K562 (cell line): ENCODE measurements at regions not wholly inside any gene's neighbourhood (a gene's known extent, or its start where the extent isn't known, plus 50 kb on each side); places are given as distances from the start of the nearest gene placed in this dataset.

ENCODE experiments used
- ATAC-seq: fragments of 200-7000 bp; cut with Tn5 transposase; 3 replicates; pipeline ENCODE4 v1.9.1; 2020; ENCODE audit warnings: moderate library complexity
- BruUV-seq: library from RNA; stranded (reverse); fragments of 400-500 nt; replicated peaks from 2 replicates; lab custom pipeline; 2021; lab: Mats Ljungman, UMichigan
- CTCF ChIA-PET: fragments of 300-600 bp; formaldehyde crosslinking; extraction: SDS; loops from one replicate; lab custom pipeline; 2021; ENCODE audit warnings: low intra/inter-chr PET ratio; lab: Yijun Ruan, JAX
- POLR2A ChIA-PET: fragments of 300-600, 350-650 bp; sonication (Branson Sonifier 250); formaldehyde crosslinking; extraction: SDS; loops from one replicate; lab custom pipeline; 2021; ENCODE audit warnings: antibody characterized with exemption, inconsistent platforms; lab: Yijun Ruan, JAX
- DNase-seq, 4 experiments: peaks; one replicate each; pipeline versions ENCODE4 v3.0.0 to v3.0.0-alpha.2; 2011 to 2018; ENCODE audit warnings: low spot score in 3 of 4, mixed read lengths in 3 of 4; ENCODE audit errors: extremely low read depth in 1 of 4
- FAIRE-seq: peaks from 2 replicates; lab custom pipeline; 2011; peaks lifted over from hg19 to GRCh38; lab: Jason Lieb, UNC
- H2AFZ ChIP-seq: 2 replicates; pipeline ENCODE4 v1.6.0; 2011; ENCODE audit warnings: low read depth, low read length, control low read depth, inconsistent platforms
- H3K27ac ChIP-seq: fragments of 200-600 bp; 3 replicates; pipeline ENCODE4 v1.8.0; 2011; ENCODE audit warnings: low read depth, mild to moderate bottlenecking, control low read depth, inconsistent platforms, low read length, moderate library complexity, mixed read lengths; ENCODE audit errors: extremely low read depth
- H3K27me3 ChIP-seq, 2 experiments: fragments of 300-600 bp in 1 of 2; 2 replicates in 1 of 2; 3 replicates in 1 of 2; pipeline versions ENCODE4 v1.6.0 to v1.8.0; 2011; ENCODE audit warnings: inconsistent platforms in 2 of 2, low read length in 2 of 2, mild to moderate bottlenecking in 1 of 2, mixed read lengths in 1 of 2, moderate library complexity in 1 of 2; ENCODE audit not compliant: control insufficient read depth in 2 of 2, insufficient read depth in 2 of 2
- H3K36me3 ChIP-seq: fragments of 300-600 bp; 3 replicates; pipeline ENCODE4 v1.8.0; 2011; ENCODE audit warnings: mild to moderate bottlenecking, low read length, inconsistent platforms; ENCODE audit not compliant: control insufficient read depth, insufficient read depth
- H3K4me1 ChIP-seq, 2 experiments: fragments of 200-600 bp in 1 of 2; replicated peaks in 1 of 2; 2 replicates in 1 of 2; 3 replicates in 1 of 2; pipeline versions ENCODE4 v1.5.1 to v1.8.0; 2011; ENCODE audit warnings: inconsistent platforms in 2 of 2, low read length in 2 of 2, mild to moderate bottlenecking in 1 of 2, mixed read lengths in 1 of 2, moderate library complexity in 1 of 2; ENCODE audit not compliant: control insufficient read depth in 2 of 2, insufficient read depth in 2 of 2
- H3K4me2 ChIP-seq: 2 replicates; pipeline ENCODE4 v1.6.1; 2011; ENCODE audit warnings: low read length, control low read depth, inconsistent platforms, mixed read lengths; ENCODE audit not compliant: insufficient read depth
- H3K4me3 ChIP-seq: fragments of 200-600 bp; sonication (generic), shearing (Covaris generic); 2 replicates; pipeline ENCODE4 v1.5.1; 2016; ENCODE audit warnings: control low read depth, inconsistent platforms
- H3K79me2 ChIP-seq: fragments of 200-600 bp; 3 replicates; pipeline ENCODE4 v1.8.0; 2011; ENCODE audit warnings: low read length, inconsistent platforms; ENCODE audit not compliant: control insufficient read depth, insufficient read depth
- H3K9ac ChIP-seq, 2 experiments: 2 replicates each; pipeline versions ENCODE4 v1.6.0 to v1.6.1; 2011; ENCODE audit warnings: low read depth in 2 of 2, low read length in 2 of 2, control low read depth in 1 of 2, inconsistent platforms in 1 of 2, mild to moderate bottlenecking in 1 of 2, mixed read lengths in 1 of 2; ENCODE audit not compliant: insufficient read depth in 1 of 2
- H3K9me1 ChIP-seq: one replicate; pipeline ENCODE4 v1.6.0; 2011; ENCODE audit warnings: inconsistent platforms, mild to moderate bottlenecking, low read length, moderate library complexity; ENCODE audit not compliant: control insufficient read depth, insufficient read depth
- H3K9me3 ChIP-seq: replicated peaks from 2 replicates; pipeline ENCODE4 v1.5.1; 2011; ENCODE audit warnings: low read depth, low read length, inconsistent platforms; ENCODE audit not compliant: control insufficient read depth, insufficient read depth
- H4K20me1 ChIP-seq: replicated peaks from 2 replicates; pipeline ENCODE4 v1.6.1; 2011; ENCODE audit warnings: low read length, inconsistent platforms, mixed read lengths; ENCODE audit not compliant: control insufficient read depth, insufficient read depth
- ARNT ChIP-seq, 2 experiments: fragments of 450-650 bp; IDR thresholded peaks; 2 replicates each; pipeline ENCODE4 v1.6.1; 2016; ENCODE audit warnings: mild to moderate bottlenecking in 1 of 2
- DEAF1 ChIP-seq: fragments of 450-650 bp; formaldehyde crosslinking; IDR thresholded peaks from 2 replicates; pipeline ENCODE4 v1.4.0; 2020; ENCODE audit warnings: mild to moderate bottlenecking, moderate library complexity
- E2F5 ChIP-seq: sonication (generic); formaldehyde crosslinking; IDR thresholded peaks from 2 replicates; pipeline ENCODE4 v1.8.0; 2022; ENCODE audit warnings: mild to moderate bottlenecking, missing genetic modification reagents
- EZH2 ChIP-seq: IDR thresholded peaks from 2 replicates; pipeline ENCODE4 v1.6.1; 2012; ENCODE audit warnings: low read depth, mild to moderate bottlenecking, inconsistent platforms, low read length, borderline replicate concordance
- HLTF ChIP-seq: fragments of 450-650 bp; IDR thresholded peaks from 2 replicates; pipeline ENCODE4 v1.6.1; 2016
- HOMEZ ChIP-seq: fragments of 250-450 bp; sonication (Bioruptor Pico); IDR thresholded peaks from 2 replicates; pipeline ENCODE4 v1.4.0; 2020; ENCODE audit warnings: mild to moderate bottlenecking, moderate library complexity
- NFIC ChIP-seq: fragments of 450-650 bp; IDR thresholded peaks from 2 replicates; pipeline ENCODE4 v1.6.1; 2017; ENCODE audit warnings: mild to moderate bottlenecking, inconsistent platforms
- PYGO2 ChIP-seq: fragments of 450-650 bp; IDR thresholded peaks from 2 replicates; pipeline ENCODE4 v1.6.1; 2016; ENCODE audit warnings: mild to moderate bottlenecking, missing genetic modification characterization, moderate library complexity, missing compliant biosample characterization
- RAD51 ChIP-seq: fragments of 450-650 bp; IDR thresholded peaks from 2 replicates; pipeline ENCODE4 v1.7.1; 2016; ENCODE audit warnings: low read depth, mild to moderate bottlenecking, borderline replicate concordance
- SAFB2 ChIP-seq: fragments of 200-400 bp; formaldehyde crosslinking; IDR thresholded peaks from 2 replicates; pipeline ENCODE4 v1.6.1; 2018; ENCODE audit warnings: borderline replicate concordance, low read length, low read depth, moderate library complexity; ENCODE audit not compliant: severe bottlenecking
- THRB ChIP-seq: fragments of 450-650 bp; formaldehyde crosslinking; conservative IDR thresholded peaks from 2 replicates; pipeline ENCODE4 v1.4.0; 2022; ENCODE audit warnings: mild to moderate bottlenecking, missing genetic modification characterization
- ZBTB49 ChIP-seq: sonication (generic); formaldehyde crosslinking; IDR thresholded peaks from 2 replicates; pipeline ENCODE4 v1.8.0; 2022; ENCODE audit warnings: missing genetic modification reagents, mild to moderate bottlenecking, borderline replicate concordance
- ZNF12 ChIP-seq: sonication (generic); formaldehyde crosslinking; IDR thresholded peaks from 2 replicates; pipeline ENCODE4 v1.4.0; 2020; ENCODE audit warnings: mild to moderate bottlenecking, missing genetic modification reagents
- ZNF584 ChIP-seq: fragments of 200-800 bp; sonication (Bioruptor generic); IDR thresholded peaks from 2 replicates; pipeline ENCODE4 v1.6.1; 2016; ENCODE audit warnings: low read depth, mild to moderate bottlenecking, missing genetic modification characterization, missing compliant biosample characterization
- ZNF589 ChIP-seq: fragments of 200-800 bp; sonication (Bioruptor generic); IDR thresholded peaks from 2 replicates; pipeline ENCODE4 v1.6.1; 2016; ENCODE audit warnings: low read depth, missing genetic modification characterization, missing compliant biosample characterization
- ZSCAN29 ChIP-seq: fragments of 450-650 bp; IDR thresholded peaks from 2 replicates; pipeline ENCODE4 v1.6.1; 2017
- WGBS: fragments of 100-300 bp; shearing (Covaris generic); methylation state at CpG from one replicate; pipeline ENCODE4 v1.1.6; 2016; ENCODE audit warnings: low coverage, mixed read lengths; ENCODE audit not compliant: insufficient coverage; ENCODE audit errors: missing lambda C conversion rate; 5-methylcytosine and 5-hydroxymethylcytosine counted together
- in situ Hi-C: fragments of 300-500 bp; cut with MboI; formaldehyde crosslinking; loops from 4 replicates; pipeline ENCODE4 v1.15.0; 2018; ENCODE audit warnings: inconsistent platforms, mixed read lengths
- intact Hi-C: fragments of 100-400 bp; cut with micrococcal nuclease; formaldehyde crosslinking; loops from 2 replicates; pipeline ENCODE4 v1.14.2; 2022

GRCh38 chr4:32460972-32461371 lies 1740.8 kb downstream of the PCDH7 start:
- 0% methylated on average over 1 of the region's 1 CpG for WGBS
- Histone ChIP-seq H3K36me3 (no peaks in the 10 kb centered on the region), H3K27me3 (no peaks in the 10 kb centered on the region), H3K27ac (no peak overlapping the region), H3K9ac (no peak overlapping the region), H3K4me3 (no peak overlapping the region), H3K9me1 (no peaks in the 10 kb centered on the region), H4K20me1 (no peaks in the 10 kb centered on the region), H3K4me2 (no peak overlapping the region), H2AFZ (no peak overlapping the region), H3K4me1 (no peaks in the 10 kb centered on the region), H3K9me3 (no peaks in the 10 kb centered on the region), H3K79me2 (no peaks in the 10 kb centered on the region)
- ChIA-PET CTCF (no interaction called here), POLR2A (no interaction called here)
- intact Hi-C loops (no loop called here), in situ Hi-C loops (no loop called here)
- no TSS peak for BruUV-seq
- FAIRE-seq (no peak), DNase-seq (no peak), ATAC-seq (no peak)
- no peak for TF ChIP-seq ZNF584 (CRISPR knock-in tag)
- TF ChIP-seq NFIC: no peak
- TF ChIP-seq THRB: no peak
- TF ChIP-seq PYGO2 (tag): no peak
- no peak for TF ChIP-seq ZNF589
- TF ChIP-seq HLTF: no peak
- TF ChIP-seq ARNT (IDR thresholded peaks at IDR 0.05): no peak
- no peak for TF ChIP-seq EZH2
- TF ChIP-seq DEAF1: no peak
- TF ChIP-seq ZBTB49: no peak
- no peak for TF ChIP-seq ZNF12
- TF ChIP-seq E2F5 (CRISPR knock-in tag): no peak
- TF ChIP-seq RAD51: no peak
- TF ChIP-seq ZSCAN29: no peak
- no peak for TF ChIP-seq HOMEZ (CRISPR knock-in tag)
- no peak for TF ChIP-seq SAFB2
